GM19438 (cell line): ENCODE measurements at regions not wholly inside any gene's neighbourhood (a gene's known extent, or its start where the extent isn't known, plus 50 kb on each side); places are given as distances from the start of the nearest gene placed in this dataset.

Source experiments
- ATAC-seq: cut with Tn5 transposase; IDR thresholded peaks from one replicate; pipeline ENCODE4 v1.9.1; 2021; ENCODE audit warnings: low read depth; ENCODE audit not compliant: unreplicated experiment

- ATAC-seq, result no peak
Observed at GRCh38 chr1:195591917-195592672, 1016.1 kb downstream of the KCNT2 start.

- ATAC-seq, result no peak
Observed at GRCh38 chr1:195590649-195591048, 1017.6 kb downstream of the KCNT2 start.

GRCh38 chr1:195584870-195585624 lies 1023.2 kb downstream of the KCNT2 start:
- ATAC-seq, result no peak

- ATAC-seq, result no peak
Observed at GRCh38 chr1:195580988-195581387, 1027.3 kb downstream of the KCNT2 start.

- ATAC-seq, result no peak
Observed at GRCh38 chr1:195577748-195578147, 1030.5 kb downstream of the KCNT2 start.

- no peak for ATAC-seq
Observed at GRCh38 chr1:195576641-195577040, 1031.6 kb downstream of the KCNT2 start.

GRCh38 chr1:195574511-195574910 lies 1033.7 kb downstream of the KCNT2 start:
- ATAC-seq, result no peak

- ATAC-seq, result no peak
Observed at GRCh38 chr1:195569934-195570333, 1038.3 kb downstream of the KCNT2 start.

- no peak for ATAC-seq
Observed at GRCh38 chr1:195568389-195568788, 1039.9 kb downstream of the KCNT2 start.

GRCh38 chr1:195562074-195562473 lies 1046.2 kb downstream of the KCNT2 start:
- ATAC-seq, result no peak

- ATAC-seq, result no peak
Observed at GRCh38 chr1:195550071-195550862, 1058.0 kb downstream of the KCNT2 start.

- no peak for ATAC-seq
Observed at GRCh38 chr1:195530961-195531360, 1077.3 kb downstream of the KCNT2 start.

GRCh38 chr1:195529881-195530280 lies 1078.4 kb downstream of the KCNT2 start:
- no peak for ATAC-seq

GRCh38 chr1:195520757-195521156 lies 1087.5 kb downstream of the KCNT2 start:
- no peak for ATAC-seq

- no peak for ATAC-seq
Observed at GRCh38 chr1:195516036-195516435, 1092.2 kb downstream of the KCNT2 start.

- ATAC-seq, result no peak
Observed at GRCh38 chr1:195511501-195511900, 1096.7 kb downstream of the KCNT2 start.

- ATAC-seq, result no peak
Observed at GRCh38 chr1:195501118-195501517, 1107.1 kb downstream of the KCNT2 start.

GRCh38 chr1:195495720-195496635 lies 1112.3 kb downstream of the KCNT2 start:
- no peak for ATAC-seq

GRCh38 chr1:195482137-195482536 lies 1126.1 kb downstream of the KCNT2 start:
- no peak for ATAC-seq

- no peak for ATAC-seq
Observed at GRCh38 chr1:195481293-195481692, 1126.9 kb downstream of the KCNT2 start.
